Amygdala (tissue), 56 donors: ENCODE measurements at regions not wholly inside any gene's neighbourhood (a gene's known extent, or its start where the extent isn't known, plus 50 kb on each side); places are given as distances from the start of the nearest gene placed in this dataset.
A peak's percentile ranks its signal among the peaks of the same experiment; 100 is the strongest.

Experiments used
- DNase-seq, 56 donors: peaks; one replicate each; lab custom pipeline; 2025; lab: John Stamatoyannopoulos, UW

- DNase-seq = no peak
Observed at GRCh38 chr6:169165561-169166300, 87.9 kb downstream of the THBS2 start.

- no peak for DNase-seq
Observed at GRCh38 chr6:169164986-169165385, 88.7 kb downstream of the THBS2 start.

- DNase-seq = no peak
Observed at GRCh38 chr6:169164451-169164850, 89.2 kb downstream of the THBS2 start.

GRCh38 chr6:169163411-169163901, 90.2 kb downstream of the THBS2 start:
- no peak for DNase-seq

- DNase-seq = no peak
Observed at GRCh38 chr6:169162752-169163407, 90.8 kb downstream of the THBS2 start.

- no peak for DNase-seq
Observed at GRCh38 chr6:169162249-169162648, 91.4 kb downstream of the THBS2 start.

- no peak for DNase-seq
Observed at GRCh38 chr6:169161572-169162167, 92.0 kb downstream of the THBS2 start.

- no peak for DNase-seq
Observed at GRCh38 chr6:169160855-169161560, 92.6 kb downstream of the THBS2 start.

GRCh38 chr6:169160091-169160854, 93.4 kb downstream of the THBS2 start:
- DNase-seq = no peak

- DNase-seq = no peak
Observed at GRCh38 chr6:169159331-169159730, 94.3 kb downstream of the THBS2 start.

GRCh38 chr6:169158691-169159090, 95.0 kb downstream of the THBS2 start:
- no peak for DNase-seq

- DNase-seq = peak in 3 of 56 donors; percentile 6 to 33 (median 12)
Observed at GRCh38 chr6:169158174-169158573, 95.5 kb downstream of the THBS2 start.

GRCh38 chr6:169157197-169158148, 96.2 kb downstream of the THBS2 start:
- peak in 2 of 56 donors; percentile 13 to 26 for DNase-seq

GRCh38 chr6:169156793-169157147, 96.9 kb downstream of the THBS2 start:
- no peak for DNase-seq

GRCh38 chr6:169156108-169156792, 97.4 kb downstream of the THBS2 start:
- DNase-seq = no peak

GRCh38 chr6:169155481-169155880, 98.2 kb downstream of the THBS2 start:
- DNase-seq = no peak

GRCh38 chr6:169153401-169153800, 100.2 kb downstream of the THBS2 start:
- no peak for DNase-seq

- no peak for DNase-seq
Observed at GRCh38 chr6:169146521-169146920, 107.1 kb downstream of the THBS2 start.
